NCI-H748 (cell line): ENCODE measurements at regions not wholly inside any gene's neighbourhood (a gene's known extent, or its start where the extent isn't known, plus 50 kb on each side); places are given as distances from the start of the nearest gene placed in this dataset.
A peak's percentile ranks its signal among the peaks of the same experiment; 100 is the strongest.
"Not testable (repeated sequence)": the region's sequence is repeated elsewhere in the genome, so short reads cannot be mapped to it uniquely, and the experiment has no call there.

Experiments
- DNase-seq: peaks from one replicate; lab custom pipeline; 2025; ENCODE audit not compliant: unreplicated experiment; lab: John Stamatoyannopoulos, UW

DNA sequence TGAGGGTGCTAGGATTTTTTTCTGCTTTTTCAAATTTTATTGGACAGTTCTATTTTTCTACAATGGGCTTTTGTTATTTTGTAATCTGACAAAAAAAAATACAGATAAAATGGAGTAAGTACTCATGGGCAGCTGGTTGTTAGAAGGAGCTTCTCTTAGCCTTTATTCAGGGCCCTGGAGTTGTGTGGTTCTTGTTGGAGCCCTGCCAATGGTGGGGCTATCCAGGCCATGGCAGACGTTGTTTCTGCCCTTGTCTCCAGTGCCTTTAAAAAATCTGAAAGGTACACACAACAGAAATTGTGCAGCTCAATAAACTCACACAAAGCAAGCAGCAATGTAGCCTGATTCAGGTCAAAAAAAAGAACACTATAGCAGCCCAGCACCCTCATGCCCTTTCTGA, 153.5 kb upstream of the GALNT2 start:
- DNase-seq = peak; percentile 62

DNA sequence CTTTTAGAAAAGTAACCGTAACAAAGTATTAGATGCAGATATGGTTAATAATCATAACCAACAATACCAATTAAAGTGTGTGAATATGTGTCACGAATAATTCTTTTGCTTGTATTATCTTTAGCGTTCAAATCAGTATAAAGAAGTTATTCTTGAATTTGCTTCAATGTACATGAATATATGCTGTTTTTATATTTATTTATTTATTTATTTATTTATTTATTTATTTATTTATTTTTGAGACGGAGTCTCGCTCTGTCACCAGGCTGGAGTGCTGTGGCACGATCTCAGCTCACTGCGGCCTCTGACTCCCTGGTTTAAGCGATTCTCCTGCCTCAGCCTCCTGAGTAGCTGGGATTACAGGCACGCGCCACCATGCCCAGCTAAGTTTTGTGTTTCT, 147.6 kb upstream of the GALNT2 start:
- DNase-seq = not testable (repeated sequence)

DNA sequence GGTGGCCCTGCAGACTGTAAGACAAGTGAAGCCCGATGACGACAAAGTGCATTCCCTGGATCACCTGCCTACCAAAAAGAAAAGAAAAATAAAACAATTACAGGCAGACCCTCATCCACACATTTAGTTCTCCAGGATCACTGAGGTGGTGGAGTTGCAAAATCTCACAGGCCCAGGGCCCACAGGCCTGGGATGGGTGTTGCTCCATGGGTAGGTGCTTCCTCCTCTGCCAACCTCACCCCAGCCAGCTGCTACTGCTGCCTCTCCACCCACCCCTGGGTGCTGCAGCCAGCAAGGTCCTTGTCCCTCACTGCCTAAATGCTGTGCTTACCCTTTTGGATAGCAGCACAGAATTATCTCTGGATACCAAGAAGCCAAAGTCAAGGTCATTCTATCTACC, 146.4 kb upstream of the GALNT2 start:
- DNase-seq = no peak

DNA sequence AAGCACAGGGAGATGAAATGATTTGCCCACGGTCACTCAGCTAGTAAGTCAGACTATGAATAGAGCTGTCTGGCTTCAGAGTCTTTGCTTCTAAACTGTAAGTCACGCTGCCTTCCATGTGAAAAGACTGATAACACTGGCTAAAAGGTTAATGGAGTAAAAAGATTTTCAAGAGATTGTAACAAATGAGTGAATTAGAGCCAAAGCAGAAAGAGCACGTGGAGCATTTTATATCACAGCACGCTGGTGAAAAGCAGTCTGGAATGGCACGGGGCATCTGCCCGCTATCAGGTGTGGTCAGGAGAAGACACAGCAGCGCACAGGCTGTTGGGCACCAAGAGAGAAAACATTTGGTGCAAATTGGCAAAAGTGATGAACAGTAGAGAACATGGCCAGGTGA, 144.8 kb upstream of the GALNT2 start:
- no peak for DNase-seq

DNA sequence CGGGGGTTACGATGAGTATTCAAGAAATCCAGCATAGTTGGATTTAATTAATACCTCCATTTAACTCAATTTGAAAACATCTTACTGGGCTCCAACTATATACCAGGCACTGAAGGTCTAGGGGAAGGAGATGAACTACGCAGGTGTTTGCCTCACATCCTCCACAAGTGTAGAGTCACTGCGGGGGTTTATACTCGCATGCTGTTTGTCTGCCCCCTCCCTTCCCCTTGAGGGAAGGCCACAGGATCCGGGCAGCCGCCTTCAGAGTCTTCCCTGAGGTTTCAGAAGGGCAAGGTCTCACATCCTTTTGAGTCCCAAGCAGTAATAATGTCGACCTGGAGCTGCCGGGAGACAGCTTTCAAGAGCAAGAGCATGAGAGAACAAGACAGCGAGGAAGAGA, 142.4 kb upstream of the GALNT2 start:
- DNase-seq = no peak

DNA sequence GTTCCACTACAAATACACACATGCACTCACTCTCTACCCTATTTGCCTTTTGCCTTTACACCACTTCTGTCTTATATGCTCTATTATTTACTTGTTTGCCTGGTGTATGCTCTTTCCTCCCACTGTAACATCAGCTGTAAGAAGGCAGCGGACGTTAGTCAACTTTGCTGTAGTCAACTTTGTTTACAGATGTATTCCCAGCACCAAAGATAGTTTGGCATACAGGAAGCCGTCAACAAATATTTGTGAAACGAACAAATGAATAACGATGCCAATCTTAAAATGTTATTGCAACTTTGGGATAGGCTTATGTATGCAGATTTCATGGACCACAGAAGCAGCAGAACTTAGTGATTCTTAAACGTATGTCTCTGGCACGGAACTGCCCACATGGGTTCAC, 138.3 kb upstream of the GALNT2 start:
- DNase-seq = no peak

DNA sequence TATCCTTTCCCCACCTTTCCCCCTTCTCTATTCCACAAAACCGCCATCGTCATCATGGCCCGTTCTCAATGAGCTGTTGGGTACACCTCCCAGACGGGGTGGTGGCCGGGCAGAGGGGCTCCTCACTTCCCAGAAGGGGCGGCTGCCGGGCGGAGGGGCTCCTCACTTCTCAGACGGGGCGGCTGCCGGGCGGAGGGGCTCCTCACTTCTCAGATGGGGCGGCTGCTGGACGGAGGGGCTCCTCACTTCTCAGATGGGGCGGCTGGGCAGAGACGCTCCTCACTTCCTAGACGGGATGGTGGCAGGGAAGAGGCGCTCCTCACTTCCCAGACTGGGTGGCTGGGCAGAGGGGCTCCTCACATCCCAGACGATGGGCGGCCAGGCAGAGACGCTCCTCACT, 135.3 kb upstream of the GALNT2 start:
- not testable (repeated sequence) for DNase-seq

DNA sequence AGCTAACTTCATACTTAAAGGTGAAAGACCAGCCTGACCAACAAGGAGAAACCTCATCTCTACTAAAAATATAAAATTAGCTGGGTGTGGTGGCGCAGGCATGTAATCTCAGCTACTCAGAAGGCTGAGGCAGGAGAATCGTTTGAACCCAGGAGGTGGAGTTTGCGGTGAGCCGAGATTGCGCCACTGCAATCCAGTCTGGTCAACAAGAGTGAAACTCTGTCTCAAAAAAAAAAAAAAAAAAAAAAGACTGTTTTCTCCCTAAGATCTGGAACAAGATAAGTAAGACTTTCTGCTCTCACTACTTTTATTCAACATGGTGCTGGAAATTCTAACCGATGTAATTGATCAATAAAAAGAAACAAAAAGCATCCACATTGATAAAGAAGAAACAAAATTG, 131.9 kb upstream of the GALNT2 start:
- DNase-seq = not testable (repeated sequence)

DNA sequence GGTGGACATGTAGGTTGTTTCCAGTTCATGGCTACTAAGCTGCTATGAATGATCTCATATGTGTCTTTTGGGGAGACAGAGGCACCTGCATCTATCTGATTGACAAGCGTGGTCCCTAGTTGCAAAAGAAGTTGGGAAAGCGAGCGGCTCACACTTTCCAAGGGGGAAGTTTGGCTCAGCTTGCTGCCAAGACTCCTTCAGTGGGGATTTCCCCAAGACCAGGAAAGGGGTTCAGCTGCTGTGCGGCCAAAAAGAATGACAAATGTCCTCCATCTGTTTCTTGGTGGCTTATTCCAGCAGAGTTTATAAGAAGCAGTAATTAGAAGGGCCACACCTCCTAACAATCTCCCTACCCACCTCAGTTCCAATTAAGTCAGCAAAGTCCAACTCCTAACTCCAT, 128.5 kb upstream of the GALNT2 start:
- DNase-seq = no peak

DNA sequence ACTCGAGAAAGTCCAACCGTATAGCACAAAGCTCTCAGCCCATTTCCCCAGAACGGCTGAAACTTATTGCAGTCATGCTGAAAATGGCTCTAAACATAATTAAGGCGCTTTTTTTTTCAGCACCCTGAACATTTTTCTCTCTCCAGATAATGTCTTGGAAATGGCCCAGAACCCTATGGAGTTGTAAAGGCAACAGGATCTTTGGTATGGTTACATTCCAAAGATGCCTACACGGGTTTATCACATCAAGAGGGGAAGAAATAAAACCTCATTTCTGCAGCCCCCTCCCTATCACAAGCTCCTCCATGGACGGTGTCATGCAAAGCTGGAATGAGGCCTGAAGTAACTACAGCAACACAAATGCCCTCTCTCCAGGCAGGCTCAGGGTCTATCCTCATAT, 126.4 kb upstream of the GALNT2 start:
- no peak for DNase-seq

DNA sequence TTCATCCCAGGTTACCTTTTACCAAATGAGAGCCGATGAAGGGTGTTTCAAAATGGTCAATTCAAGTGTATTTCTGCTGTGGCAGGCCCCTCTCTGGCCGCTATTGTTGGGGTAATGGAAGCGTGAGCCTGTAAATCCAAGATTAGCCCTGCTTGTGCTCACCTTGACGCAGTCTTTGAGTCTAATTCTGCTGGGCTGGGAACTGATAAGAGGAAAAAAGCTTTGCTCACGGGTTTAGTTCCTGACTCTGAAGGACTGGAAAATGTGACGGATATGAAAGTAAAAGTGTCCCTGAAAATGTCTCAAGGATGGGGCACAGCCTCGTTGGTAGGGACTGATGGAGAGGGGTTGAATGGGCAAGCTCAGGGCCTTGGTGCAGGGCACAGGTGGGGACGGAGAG, 125.9 kb upstream of the GALNT2 start:
- DNase-seq = peak; percentile 2

DNA sequence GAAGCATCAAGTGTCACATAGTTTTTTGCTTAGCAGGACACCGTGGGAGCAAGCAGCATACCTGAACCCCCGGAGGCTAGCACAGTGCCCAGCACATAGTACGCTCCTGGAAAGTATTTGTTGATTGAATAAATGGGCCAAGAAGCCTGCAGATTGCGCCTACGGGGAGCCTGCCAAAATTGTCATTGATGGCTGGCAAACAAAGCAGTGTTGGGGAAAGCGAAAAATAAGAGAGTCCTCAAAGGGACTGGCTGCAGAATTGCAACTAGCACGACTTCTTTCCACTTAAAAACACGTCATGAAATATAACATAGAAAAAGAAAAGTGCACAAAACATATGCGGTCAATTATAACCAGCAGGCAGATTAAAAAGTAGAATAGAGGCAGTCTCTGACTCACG, 125.2 kb upstream of the GALNT2 start:
- peak; percentile 70 for DNase-seq

DNA sequence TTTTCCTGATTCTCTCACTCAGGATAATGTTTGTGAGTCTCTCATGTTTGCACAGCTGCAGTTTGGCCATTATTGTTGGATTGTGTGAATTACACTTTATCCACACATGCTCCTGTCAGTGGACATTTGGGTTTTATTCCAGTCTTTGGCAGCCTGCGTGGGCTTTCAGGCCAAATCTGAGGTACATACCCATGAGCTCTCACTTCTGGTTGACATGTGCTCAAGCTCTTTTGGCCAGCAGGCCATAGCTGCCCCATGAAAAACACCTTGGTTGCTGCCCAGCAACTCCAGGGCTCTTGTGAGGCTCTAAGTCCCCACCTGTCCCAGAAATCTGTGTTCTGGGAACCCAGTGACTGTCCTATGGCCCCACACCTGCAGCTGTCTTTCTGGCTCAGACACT, 124.5 kb upstream of the GALNT2 start:
- peak; percentile 91 for DNase-seq

DNA sequence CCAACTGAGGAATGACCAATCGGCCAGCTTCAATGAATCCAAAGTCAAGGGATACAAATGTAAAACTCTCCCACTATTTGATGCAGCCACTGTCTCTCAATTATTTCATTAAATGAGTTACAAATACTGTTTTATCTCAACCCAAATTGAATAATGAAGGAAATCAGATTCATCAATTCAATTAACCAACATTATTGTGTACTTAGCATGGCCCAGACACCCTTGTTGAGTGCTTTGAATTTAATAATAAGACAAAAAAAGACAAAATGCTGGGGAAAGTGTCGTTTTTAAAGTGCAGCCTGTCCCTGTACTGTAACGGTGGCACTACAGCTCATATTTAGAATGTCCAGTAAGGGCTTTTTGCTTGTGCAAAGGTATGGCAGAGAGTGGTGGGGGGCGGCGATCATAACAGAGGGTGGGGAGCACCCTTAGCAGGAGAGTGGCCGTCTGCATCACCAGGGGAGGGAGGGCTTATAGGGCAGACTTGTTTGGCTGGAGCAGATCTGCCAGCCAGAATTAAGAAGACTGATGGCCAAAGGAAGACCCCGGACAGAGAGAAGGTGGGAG, 123.8 kb upstream of the GALNT2 start:
- no peak for DNase-seq

DNA sequence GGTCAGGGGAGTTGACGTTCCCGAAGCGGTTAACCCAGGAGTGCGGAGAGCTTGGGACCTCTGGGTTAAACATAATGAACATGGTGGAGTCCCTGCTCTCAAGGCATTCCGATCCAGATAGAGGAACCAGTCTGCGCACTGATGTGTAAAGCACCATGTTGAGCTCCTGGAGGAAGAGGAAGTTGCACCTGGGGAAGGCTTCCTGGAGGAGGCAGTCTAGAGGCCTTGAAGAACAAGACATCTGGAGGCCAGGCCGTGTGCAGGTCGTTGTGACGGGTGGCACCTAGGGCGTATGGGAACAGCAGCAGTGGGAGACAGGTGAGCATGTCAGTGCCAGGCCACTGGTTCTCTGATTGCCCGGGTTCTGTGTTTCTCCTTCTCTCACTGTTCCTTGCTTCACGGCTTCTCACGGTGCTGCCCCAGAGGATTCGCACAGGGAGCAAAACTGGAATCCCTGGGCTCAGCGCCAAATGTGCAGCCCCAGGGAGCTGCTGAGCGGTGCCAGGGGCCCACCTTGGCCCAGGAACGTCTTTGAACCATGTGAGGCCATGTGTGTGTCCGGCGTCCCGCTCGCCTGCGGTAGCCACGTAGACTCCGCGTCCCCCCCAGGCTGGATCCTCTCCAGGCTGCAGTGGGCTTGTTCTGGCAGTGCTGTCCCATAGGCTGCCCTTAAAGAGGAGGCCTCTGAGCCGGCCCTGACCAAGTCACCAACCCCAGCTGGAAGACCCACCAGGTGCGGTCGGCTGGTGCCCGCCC, 122.9 kb upstream of the GALNT2 start:
- DNase-seq = no peak

DNA sequence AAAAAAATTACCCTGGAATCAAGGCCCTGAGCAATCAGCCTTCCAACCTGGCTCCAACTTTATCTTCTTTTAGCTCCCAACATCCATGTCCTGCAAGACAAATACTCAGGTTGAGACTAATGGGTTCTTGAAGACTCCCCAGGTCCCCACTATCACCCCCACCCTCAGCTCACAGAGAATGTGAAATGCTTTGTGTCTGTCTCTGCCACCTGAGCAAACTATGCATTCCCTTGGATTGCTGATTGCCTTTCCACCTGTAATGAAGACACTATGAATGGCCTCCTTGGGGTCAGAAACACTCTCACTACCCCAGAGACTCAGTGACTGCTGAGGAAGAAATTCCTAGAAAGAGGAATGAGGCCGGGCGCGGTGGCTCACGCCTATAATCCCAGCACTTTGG, 121.2 kb upstream of the GALNT2 start:
- DNase-seq = no peak

DNA sequence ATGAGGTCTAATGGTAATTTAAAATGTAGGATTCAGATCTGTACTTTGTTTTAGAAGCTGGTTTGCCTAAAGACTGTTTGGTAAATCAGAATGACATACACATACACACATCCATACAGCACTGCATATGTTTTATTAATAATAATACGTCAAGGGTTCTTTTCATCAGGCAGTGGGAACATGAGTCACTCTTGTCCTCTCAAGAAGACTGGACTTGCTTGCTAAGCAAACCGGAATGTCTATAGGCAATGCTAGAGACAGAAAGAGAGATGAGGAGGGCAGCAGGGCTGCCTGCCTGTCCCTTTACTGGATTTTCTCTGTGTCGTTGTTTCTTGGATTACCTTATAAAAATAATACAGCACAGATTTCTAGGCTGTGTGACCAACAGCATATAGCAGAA, 119.1 kb upstream of the GALNT2 start:
- DNase-seq = no peak

DNA sequence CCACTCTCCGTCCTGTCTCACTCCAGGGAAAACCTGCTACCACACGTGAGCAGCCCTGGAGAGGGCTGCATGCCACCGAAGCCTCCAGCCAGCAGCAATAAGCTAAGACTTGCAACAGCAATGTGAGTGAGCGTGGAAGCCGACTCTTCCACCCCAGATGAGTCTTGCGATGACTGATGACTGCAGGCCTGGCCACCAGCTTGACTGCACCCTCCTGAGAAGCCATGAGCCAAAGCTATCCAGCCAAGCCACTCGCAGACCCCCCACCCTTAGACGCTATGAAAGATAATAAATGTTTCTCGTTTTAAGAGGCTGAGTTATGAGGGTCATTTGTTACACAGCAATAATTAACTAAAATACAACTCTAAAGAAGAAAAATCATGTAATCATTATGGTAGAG, 118.6 kb upstream of the GALNT2 start:
- no peak for DNase-seq

DNA sequence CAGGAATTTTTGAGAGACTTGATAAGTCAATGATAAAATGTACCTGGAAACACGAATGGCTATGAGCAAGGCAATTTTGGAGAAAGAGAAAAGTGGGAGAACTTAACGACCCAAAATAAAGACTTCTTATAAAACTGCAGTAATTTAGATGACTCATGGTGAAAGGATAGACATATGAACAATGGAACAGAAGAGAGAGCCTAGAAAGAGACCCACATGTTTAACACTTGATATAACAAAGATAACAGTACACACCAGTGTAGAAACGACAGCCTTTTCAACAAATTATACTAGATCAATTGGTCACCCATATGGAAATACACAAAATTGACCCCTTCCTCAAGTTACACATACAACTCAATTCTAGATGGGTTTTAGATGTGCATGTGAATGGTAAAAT, 117.5 kb upstream of the GALNT2 start:
- DNase-seq = no peak

DNA sequence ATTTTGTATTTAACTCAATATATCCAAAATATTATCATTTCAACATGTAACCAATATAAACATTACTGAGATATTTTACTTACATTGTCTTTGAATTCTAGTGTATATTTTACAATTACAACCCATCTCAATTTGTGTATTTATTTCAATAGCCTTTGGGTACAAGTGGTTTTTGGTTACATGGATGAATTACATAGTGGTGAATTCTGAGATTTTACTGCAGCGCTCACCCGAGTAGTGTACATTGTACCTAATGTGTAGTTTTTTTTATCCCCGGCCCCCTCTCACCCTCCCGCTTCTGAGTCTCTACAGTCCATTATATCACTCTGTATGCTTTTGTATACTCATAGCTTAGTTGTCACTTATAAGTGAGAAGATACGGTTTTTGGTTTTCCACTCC, 117.0 kb upstream of the GALNT2 start:
- DNase-seq = peak; percentile 31

DNA sequence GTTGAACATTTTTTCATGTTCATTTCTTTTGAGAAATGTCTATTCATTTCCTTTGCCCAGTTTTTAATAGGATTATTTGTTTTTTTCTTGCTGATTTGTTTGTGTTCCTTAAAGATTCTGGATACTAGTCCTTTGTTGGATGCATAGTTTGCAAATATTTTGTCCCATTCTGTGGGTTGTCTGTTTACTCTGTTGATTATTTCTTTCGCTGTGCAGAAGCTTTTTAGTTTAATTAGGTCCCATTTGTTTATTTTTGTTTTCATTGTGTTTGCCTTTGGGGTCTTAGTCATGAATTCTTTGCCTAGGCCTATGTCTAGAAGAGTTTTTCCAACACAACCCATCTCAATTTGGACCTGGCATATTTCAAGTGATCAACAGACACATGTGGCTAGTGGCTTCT, 116.1 kb upstream of the GALNT2 start:
- no peak for DNase-seq

DNA sequence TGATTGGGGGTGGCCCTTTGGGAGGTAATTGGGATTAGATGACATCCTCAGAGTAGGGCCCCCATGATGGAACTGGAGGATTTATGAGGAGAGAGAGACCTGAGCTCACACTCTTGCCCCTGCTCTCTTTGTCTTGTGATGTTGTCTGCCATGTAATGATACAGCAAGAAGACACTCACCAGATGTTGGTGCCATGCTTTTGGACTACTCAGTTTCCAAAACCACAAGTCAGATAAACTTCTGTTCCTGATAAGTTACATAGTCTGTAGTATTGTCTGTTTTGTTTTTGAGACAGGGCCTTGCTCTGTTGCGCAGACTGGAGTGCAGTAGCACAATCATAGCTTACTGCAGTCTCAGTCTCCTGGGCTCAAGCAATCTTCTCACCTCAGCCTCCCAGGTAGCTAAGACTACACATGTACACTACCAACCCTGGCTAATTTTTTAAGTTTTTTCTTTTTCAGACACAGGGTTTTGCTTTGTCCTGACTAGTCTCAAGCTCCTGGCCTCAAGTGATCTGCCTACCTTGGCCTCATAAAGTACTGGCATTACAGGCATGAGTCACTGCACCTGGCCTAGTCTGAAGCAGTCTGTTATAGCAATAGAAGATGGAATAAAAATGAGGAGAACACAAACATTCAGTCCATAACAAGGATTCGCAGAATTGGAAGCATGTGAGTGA, 115.0 kb upstream of the GALNT2 start:
- no peak for DNase-seq
